ENCODE measurements at regions not wholly inside any gene's neighbourhood (a gene's known extent, or its start where the extent isn't known, plus 50 kb on each side); places are given as distances from the start of the nearest gene placed in this dataset.

GRCh38 chr5:117562647-117563046, 988.0 kb upstream of the SEMA6A start:
- TF ChIP-seq, protein P1, sequence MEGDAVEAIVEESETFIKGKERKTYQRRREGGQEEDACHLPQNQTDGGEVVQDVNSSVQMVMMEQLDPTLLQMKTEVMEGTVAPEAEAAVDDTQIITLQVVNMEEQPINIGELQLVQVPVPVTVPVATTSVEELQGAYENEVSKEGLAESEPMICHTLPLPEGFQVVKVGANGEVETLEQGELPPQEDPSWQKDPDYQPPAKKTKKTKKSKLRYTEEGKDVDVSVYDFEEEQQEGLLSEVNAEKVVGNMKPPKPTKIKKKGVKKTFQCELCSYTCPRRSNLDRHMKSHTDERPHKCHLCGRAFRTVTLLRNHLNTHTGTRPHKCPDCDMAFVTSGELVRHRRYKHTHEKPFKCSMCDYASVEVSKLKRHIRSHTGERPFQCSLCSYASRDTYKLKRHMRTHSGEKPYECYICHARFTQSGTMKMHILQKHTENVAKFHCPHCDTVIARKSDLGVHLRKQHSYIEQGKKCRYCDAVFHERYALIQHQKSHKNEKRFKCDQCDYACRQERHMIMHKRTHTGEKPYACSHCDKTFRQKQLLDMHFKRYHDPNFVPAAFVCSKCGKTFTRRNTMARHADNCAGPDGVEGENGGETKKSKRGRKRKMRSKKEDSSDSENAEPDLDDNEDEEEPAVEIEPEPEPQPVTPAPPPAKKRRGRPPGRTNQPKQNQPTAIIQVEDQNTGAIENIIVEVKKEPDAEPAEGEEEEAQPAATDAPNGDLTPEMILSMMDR (IDR thresholded peaks at IDR 0.05), result no peak
- TF ChIP-seq POLR2AphosphoS5 (IDR thresholded peaks at IDR 0.05) (no peak), POLR2A (IDR thresholded peaks at IDR 0.05) (no peak)
